ENCODE measurements at regions not wholly inside any gene's neighbourhood (a gene's known extent, or its start where the extent isn't known, plus 50 kb on each side); places are given as distances from the start of the nearest gene placed in this dataset.

GRCh38 chr6:153787341-153787606 lies 251.8 kb upstream of the OPRM1 start:
- no peak for DNase-seq (ENCODE audit: low read depth)

GRCh38 chr6:153781306-153781705 lies 257.7 kb upstream of the OPRM1 start:
- no peak for DNase-seq (ENCODE audit: low read depth)

GRCh38 chr6:153780011-153780410 lies 259.0 kb upstream of the OPRM1 start:
- DNase-seq (ENCODE audit: low read depth) = no peak

GRCh38 chr6:153778216-153778615 lies 260.8 kb upstream of the OPRM1 start:
- DNase-seq (ENCODE audit: low read depth) = no peak

GRCh38 chr6:153771577-153771976 lies 267.5 kb upstream of the OPRM1 start:
- DNase-seq (ENCODE audit: low read depth) = no peak

- DNase-seq (ENCODE audit: low read depth) = no peak
These were observed 271.9 kb upstream of the OPRM1 start for GRCh38 chr6:153767127-153767526.

GRCh38 chr6:153758516-153758915 lies 280.5 kb upstream of the OPRM1 start:
- no peak for DNase-seq (ENCODE audit: low read depth)

GRCh38 chr6:153735761-153736160 lies 303.3 kb upstream of the OPRM1 start:
- no peak for DNase-seq (ENCODE audit: low read depth)

- DNase-seq (ENCODE audit: low read depth) = no peak
These were observed 309.9 kb upstream of the OPRM1 start for GRCh38 chr6:153729189-153729588.

- peak; percentile 12 for DNase-seq (ENCODE audit: low read depth)
These were observed 311.2 kb upstream of the OPRM1 start for GRCh38 chr6:153727885-153728284.

- DNase-seq (ENCODE audit: low read depth) = no peak
These were observed 313.6 kb upstream of the OPRM1 start for GRCh38 chr6:153725456-153725855.

GRCh38 chr6:153720732-153721131 lies 318.3 kb upstream of the OPRM1 start:
- DNase-seq (ENCODE audit: low read depth) = no peak

- no peak for DNase-seq (ENCODE audit: low read depth)
These were observed 333.6 kb upstream of the OPRM1 start for GRCh38 chr6:153705429-153705828.

- DNase-seq (ENCODE audit: low read depth) = no peak
These were observed 336.4 kb upstream of the OPRM1 start for GRCh38 chr6:153702671-153703070.

- DNase-seq (ENCODE audit: low read depth) = no peak
These were observed 340.4 kb upstream of the OPRM1 start for GRCh38 chr6:153698637-153699036.

GRCh38 chr6:153698001-153698400 lies 341.0 kb upstream of the OPRM1 start:
- no peak for DNase-seq (ENCODE audit: low read depth)

GRCh38 chr6:153677522-153677921 lies 361.5 kb upstream of the OPRM1 start:
- no peak for DNase-seq (ENCODE audit: low read depth)

GRCh38 chr6:153673750-153674149 lies 365.3 kb upstream of the OPRM1 start:
- DNase-seq (ENCODE audit: low read depth) = no peak

- no peak for DNase-seq (ENCODE audit: low read depth)
These were observed 365.8 kb upstream of the OPRM1 start for GRCh38 chr6:153673225-153673624.

GRCh38 chr6:153670403-153671026 lies 368.5 kb upstream of the OPRM1 start:
- no peak for DNase-seq (ENCODE audit: low read depth)

GRCh38 chr6:153668758-153669157 lies 370.3 kb upstream of the OPRM1 start:
- no peak for DNase-seq (ENCODE audit: low read depth)

GRCh38 chr6:153662982-153663381 lies 376.1 kb upstream of the OPRM1 start:
- no peak for DNase-seq (ENCODE audit: low read depth)

GRCh38 chr6:153645326-153645725 lies 393.7 kb upstream of the OPRM1 start:
- DNase-seq (ENCODE audit: low read depth) = no peak

- DNase-seq (ENCODE audit: low read depth) = no peak
These were observed 395.0 kb upstream of the OPRM1 start for GRCh38 chr6:153644000-153644399.

GRCh38 chr6:153634416-153634815 lies 404.6 kb upstream of the OPRM1 start:
- no peak for DNase-seq (ENCODE audit: low read depth)

Data from Daoy (cell line).